ENCODE measurements at regions not wholly inside any gene's neighbourhood (a gene's known extent, or its start where the extent isn't known, plus 50 kb on each side); places are given as distances from the start of the nearest gene placed in this dataset.

- H3K27ac ChIP-seq (ENCODE audit: low read length): no peak overlapping the region
- intact Hi-C loops (cut with micrococcal nuclease; ENCODE audit: unreplicated experiment): no loop called here
- no peak for DNase-seq (ENCODE audit: low read depth, low spot score)
- no peaks in the 10 kb centered on the region for H3K9me3 ChIP-seq (ENCODE audit: control insufficient read depth, insufficient read depth, low read depth, low read length)
- H3K27me3 ChIP-seq (ENCODE audit: control insufficient read depth, insufficient read depth, low read length): no peaks in the 10 kb centered on the region
- no peak for ATAC-seq
- in situ Hi-C loops (cut with HindIII; ENCODE audit: low pct_unique_long_range_greater_than_20kb, low sequenced_read_pairs): no loop called here
- CTCF ChIA-PET: no interaction called here
- no peak overlapping the region for H3K4me3 ChIP-seq (ENCODE audit: low read depth in 2 of 2, low read length in 2 of 2)
- TF ChIP-seq TCF7L2 (IDR thresholded peaks at IDR 0.05; ENCODE audit: low read depth, low read length) (no peak), CTCF (IDR thresholded peaks at IDR 0.05) (no peak), POLR2AphosphoS5 (IDR thresholded peaks at IDR 0.05; ENCODE audit: low read depth, low read length) (no peak), REST (IDR thresholded peaks at IDR 0.05; ENCODE audit: insufficient read depth in 1 of 2, low read depth in 2 of 2, low read length in 1 of 2) (no peak), SIN3A (IDR thresholded peaks at IDR 0.05; ENCODE audit: borderline replicate concordance, insufficient read depth, low read depth, low read length) (no peak)
- no peaks in the 10 kb centered on the region for H3K36me3 ChIP-seq (ENCODE audit: control insufficient read depth, insufficient read depth, low read length)
- POLR2A ChIA-PET: no interaction called here
- BruUV-seq (replicated peaks): no TSS peak
- H3K4me1 ChIP-seq (ENCODE audit: control insufficient read depth, insufficient read depth, low read length): no peaks in the 10 kb centered on the region
These were observed 691.2 kb downstream of the TAF11L14 start for GRCh38 chr5:18325431-18325830.

- CTCF ChIA-PET: interaction anchor here (0.6 kb wide), 1 partner anchor 11 kb away, joined by 3 read pairs; no protein-coding TSS in a partner anchor
- no peaks in the 10 kb centered on the region for H3K36me3 ChIP-seq (ENCODE audit: control insufficient read depth, insufficient read depth, low read length)
- H3K9me3 ChIP-seq (ENCODE audit: control insufficient read depth, insufficient read depth, low read depth, low read length): no peaks in the 10 kb centered on the region
- in situ Hi-C loops (cut with HindIII; ENCODE audit: low pct_unique_long_range_greater_than_20kb, low sequenced_read_pairs) (no loop called here), intact Hi-C loops (cut with micrococcal nuclease; ENCODE audit: unreplicated experiment) (no loop called here)
- no peaks in the 10 kb centered on the region for H3K4me1 ChIP-seq (ENCODE audit: control insufficient read depth, insufficient read depth, low read length)
- BruUV-seq (replicated peaks): no TSS peak
- POLR2A ChIA-PET: no interaction called here
- H3K27ac ChIP-seq (ENCODE audit: low read length): no peak overlapping the region
- H3K27me3 ChIP-seq (ENCODE audit: control insufficient read depth, insufficient read depth, low read length): no peaks in the 10 kb centered on the region
- ATAC-seq (no peak), DNase-seq (ENCODE audit: low read depth, low spot score) (no peak)
- no peak overlapping the region for H3K4me3 ChIP-seq (ENCODE audit: low read depth in 2 of 2, low read length in 2 of 2)
- TF ChIP-seq SIN3A (IDR thresholded peaks at IDR 0.05; ENCODE audit: borderline replicate concordance, insufficient read depth, low read depth, low read length) (no peak), CTCF (IDR thresholded peaks at IDR 0.05) (no peak), REST (IDR thresholded peaks at IDR 0.05; ENCODE audit: insufficient read depth in 1 of 2, low read depth in 2 of 2, low read length in 1 of 2) (no peak), TCF7L2 (IDR thresholded peaks at IDR 0.05; ENCODE audit: low read depth, low read length) (no peak), POLR2AphosphoS5 (IDR thresholded peaks at IDR 0.05; ENCODE audit: low read depth, low read length) (no peak)
These were observed 695.1 kb downstream of the TAF11L14 start for GRCh38 chr5:18329328-18329727.
